ENCODE measurements at regions not wholly inside any gene's neighbourhood (a gene's known extent, or its start where the extent isn't known, plus 50 kb on each side); places are given as distances from the start of the nearest gene placed in this dataset.

GRCh38 chr1:234748066-234748465, 138.1 kb upstream of the IRF2BP2 start (continued):
- TF ChIP-seq ZBTB42 (CRISPR knock-in tag; IDR thresholded peaks at IDR 0.05) (no peak), HMG20A (CRISPR knock-in tag; IDR thresholded peaks at IDR 0.05; ENCODE audit: borderline replicate concordance) (peak; percentile 47; the same call in 1 of the 2 replicates), HNF4G (IDR thresholded peaks at IDR 0.05; ENCODE audit: borderline replicate concordance, low read depth, low read length) (0 out of 2 replicates have a peak, but pooled peaks have one; percentile 24), HNF4G (CRISPR knock-in tag; IDR thresholded peaks at IDR 0.05; ENCODE audit: borderline replicate concordance, low read depth) (no peak), NPAS2 (CRISPR knock-in tag; IDR thresholded peaks at IDR 0.05; ENCODE audit: borderline replicate concordance) (no peak), SP5 (CRISPR knock-in tag; IDR thresholded peaks at IDR 0.05; ENCODE audit: borderline replicate concordance, low read depth) (peak; percentile 67; the same call in 1 of the 2 replicates), ZNF737 (CRISPR knock-in tag; IDR thresholded peaks at IDR 0.05; ENCODE audit: borderline replicate concordance) (no peak), GPN1 (CRISPR knock-in tag; IDR thresholded peaks at IDR 0.05; ENCODE audit: borderline replicate concordance) (no peak), STAT6 (CRISPR knock-in tag; IDR thresholded peaks at IDR 0.05; ENCODE audit: borderline replicate concordance) (no peak), JUNB (CRISPR knock-in tag; IDR thresholded peaks at IDR 0.05; ENCODE audit: borderline replicate concordance) (no peak), KDM5A (IDR thresholded peaks at IDR 0.05; ENCODE audit: borderline replicate concordance, low read length) (no peak), FOXA3 (CRISPR knock-in tag; IDR thresholded peaks at IDR 0.05) (peak; percentile 31; the same call in 1 of the 2 replicates), ZBTB37 (CRISPR knock-in tag; IDR thresholded peaks at IDR 0.05) (no peak), PHF21A (CRISPR knock-in tag; IDR thresholded peaks at IDR 0.05) (no peak), KLF12 (CRISPR knock-in tag; IDR thresholded peaks at IDR 0.05; ENCODE audit: borderline replicate concordance) (no peak), FOXK2 (IDR thresholded peaks at IDR 0.05) (no peak), ZNF446 (CRISPR knock-in tag; IDR thresholded peaks at IDR 0.05) (no peak), SMYD3 (CRISPR knock-in tag; IDR thresholded peaks at IDR 0.05) (no peak)
- TF ChIP-seq, protein P1, sequence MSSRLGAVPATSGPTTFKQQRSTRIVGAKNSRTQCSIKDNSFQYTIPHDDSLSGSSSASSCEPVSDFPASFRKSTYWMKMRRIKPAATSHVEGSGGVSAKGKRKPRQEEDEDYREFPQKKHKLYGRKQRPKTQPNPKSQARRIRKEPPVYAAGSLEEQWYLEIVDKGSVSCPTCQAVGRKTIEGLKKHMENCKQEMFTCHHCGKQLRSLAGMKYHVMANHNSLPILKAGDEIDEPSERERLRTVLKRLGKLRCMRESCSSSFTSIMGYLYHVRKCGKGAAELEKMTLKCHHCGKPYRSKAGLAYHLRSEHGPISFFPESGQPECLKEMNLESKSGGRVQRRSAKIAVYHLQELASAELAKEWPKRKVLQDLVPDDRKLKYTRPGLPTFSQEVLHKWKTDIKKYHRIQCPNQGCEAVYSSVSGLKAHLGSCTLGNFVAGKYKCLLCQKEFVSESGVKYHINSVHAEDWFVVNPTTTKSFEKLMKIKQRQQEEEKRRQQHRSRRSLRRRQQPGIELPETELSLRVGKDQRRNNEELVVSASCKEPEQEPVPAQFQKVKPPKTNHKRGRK (CRISPR knock-in tag; IDR thresholded peaks at IDR 0.05) = no peak
- TF ChIP-seq, protein P2, sequence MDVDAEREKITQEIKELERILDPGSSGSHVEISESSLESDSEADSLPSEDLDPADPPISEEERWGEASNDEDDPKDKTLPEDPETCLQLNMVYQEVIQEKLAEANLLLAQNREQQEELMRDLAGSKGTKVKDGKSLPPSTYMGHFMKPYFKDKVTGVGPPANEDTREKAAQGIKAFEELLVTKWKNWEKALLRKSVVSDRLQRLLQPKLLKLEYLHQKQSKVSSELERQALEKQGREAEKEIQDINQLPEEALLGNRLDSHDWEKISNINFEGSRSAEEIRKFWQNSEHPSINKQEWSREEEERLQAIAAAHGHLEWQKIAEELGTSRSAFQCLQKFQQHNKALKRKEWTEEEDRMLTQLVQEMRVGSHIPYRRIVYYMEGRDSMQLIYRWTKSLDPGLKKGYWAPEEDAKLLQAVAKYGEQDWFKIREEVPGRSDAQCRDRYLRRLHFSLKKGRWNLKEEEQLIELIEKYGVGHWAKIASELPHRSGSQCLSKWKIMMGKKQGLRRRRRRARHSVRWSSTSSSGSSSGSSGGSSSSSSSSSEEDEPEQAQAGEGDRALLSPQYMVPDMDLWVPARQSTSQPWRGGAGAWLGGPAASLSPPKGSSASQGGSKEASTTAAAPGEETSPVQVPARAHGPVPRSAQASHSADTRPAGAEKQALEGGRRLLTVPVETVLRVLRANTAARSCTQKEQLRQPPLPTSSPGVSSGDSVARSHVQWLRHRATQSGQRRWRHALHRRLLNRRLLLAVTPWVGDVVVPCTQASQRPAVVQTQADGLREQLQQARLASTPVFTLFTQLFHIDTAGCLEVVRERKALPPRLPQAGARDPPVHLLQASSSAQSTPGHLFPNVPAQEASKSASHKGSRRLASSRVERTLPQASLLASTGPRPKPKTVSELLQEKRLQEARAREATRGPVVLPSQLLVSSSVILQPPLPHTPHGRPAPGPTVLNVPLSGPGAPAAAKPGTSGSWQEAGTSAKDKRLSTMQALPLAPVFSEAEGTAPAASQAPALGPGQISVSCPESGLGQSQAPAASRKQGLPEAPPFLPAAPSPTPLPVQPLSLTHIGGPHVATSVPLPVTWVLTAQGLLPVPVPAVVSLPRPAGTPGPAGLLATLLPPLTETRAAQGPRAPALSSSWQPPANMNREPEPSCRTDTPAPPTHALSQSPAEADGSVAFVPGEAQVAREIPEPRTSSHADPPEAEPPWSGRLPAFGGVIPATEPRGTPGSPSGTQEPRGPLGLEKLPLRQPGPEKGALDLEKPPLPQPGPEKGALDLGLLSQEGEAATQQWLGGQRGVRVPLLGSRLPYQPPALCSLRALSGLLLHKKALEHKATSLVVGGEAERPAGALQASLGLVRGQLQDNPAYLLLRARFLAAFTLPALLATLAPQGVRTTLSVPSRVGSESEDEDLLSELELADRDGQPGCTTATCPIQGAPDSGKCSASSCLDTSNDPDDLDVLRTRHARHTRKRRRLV (CRISPR knock-in tag; IDR thresholded peaks at IDR 0.05) = no peak
